Spleen (tissue), 11 donors: ENCODE measurements at regions not wholly inside any gene's neighbourhood (a gene's known extent, or its start where the extent isn't known, plus 50 kb on each side); places are given as distances from the start of the nearest gene placed in this dataset.

Experiments
- DNase-seq: peaks from one replicate; pipeline ENCODE4 v3.0.0-alpha.2; 2020
- H3K27ac ChIP-seq, 8 donors: fragments of 200-600 bp; sonication (generic) in 7 of 8; 1 replicate in 4 of 8; 2 replicates in 4 of 8; pipeline versions ENCODE4 v1.5.0 to v1.8.0; 2016 to 2021; ENCODE audit warnings: inconsistent platforms in 4 of 8, mild to moderate bottlenecking in 4 of 8, moderate library complexity in 1 of 8
- H3K27me3 ChIP-seq, 7 donors: fragments of 200-600 bp; sonication (generic) in 6 of 7; replicated peaks in 1 of 7; 1 replicate in 4 of 7; 2 replicates in 3 of 7; pipeline versions ENCODE4 v1.5.0 to v1.8.0; 2016 to 2021; ENCODE audit warnings: inconsistent platforms in 3 of 7, mild to moderate bottlenecking in 1 of 7
- H3K36me3 ChIP-seq, 6 donors: fragments of 200-600 bp; sonication (generic) in 5 of 6; 1 replicate in 4 of 6; 2 replicates in 2 of 6; pipeline versions ENCODE4 v1.5.0 to v1.8.0; 2016 to 2021; ENCODE audit warnings: inconsistent platforms in 2 of 6
- H3K4me1 ChIP-seq, 6 donors: fragments of 200-600 bp; sonication (generic) in 5 of 6; 1 replicate in 3 of 6; 2 replicates in 3 of 6; pipeline versions ENCODE4 v1.5.0 to v1.8.0; 2016 to 2021; ENCODE audit warnings: inconsistent platforms in 3 of 6
- H3K4me3 ChIP-seq, 8 donors: fragments of 200-600 bp; sonication (generic) in 7 of 8; 1 replicate in 4 of 8; 2 replicates in 4 of 8; pipeline versions ENCODE4 v1.5.0 to v1.8.0; 2016 to 2021; ENCODE audit warnings: inconsistent platforms in 4 of 8, mild to moderate bottlenecking in 4 of 8, moderate library complexity in 2 of 8
- H3K9me3 ChIP-seq, 8 donors: fragments of 200-600 bp; sonication (generic) in 7 of 8; 1 replicate in 4 of 8; 2 replicates in 4 of 8; pipeline versions ENCODE4 v1.5.0 to v1.8.0; 2016 to 2021; ENCODE audit warnings: inconsistent platforms in 4 of 8
- POLR2A ChIP-seq, 3 donors: fragments of 450-650 bp; IDR thresholded peaks; one replicate each; pipeline ENCODE4 v1.5.1; 2017; ENCODE audit warnings: antibody characterized with exemption in 3 of 3, mild to moderate bottlenecking in 1 of 3
- POLR2AphosphoS5 ChIP-seq, 3 donors: sonication (generic); formaldehyde crosslinking; IDR thresholded peaks; one replicate each; pipeline ENCODE4 v1.5.1; 2017; ENCODE audit warnings: antibody characterized with exemption in 3 of 3
- WGBS, 5 donors: extraction: QIAGEN DNeasy Blood & Tissue Kit in 3 of 5; methylation state at CpG; one replicate each; pipeline versions ENCODE4 v1.1.5 to v1.1.7; 2013 to 2018; 5-methylcytosine and 5-hydroxymethylcytosine counted together
- intact Hi-C: fragments of 100-400 bp; cut with DNase I; formaldehyde crosslinking; loops from one replicate; pipeline ENCODE4 v1.15.0; 2023; ENCODE audit warnings: low total_unique reads
- TF ChIP-seq, protein P1 (sequence below), 11 experiments: fragments of 200-600 bp in 7 of 11; fragments of 450-650 bp in 4 of 11; sonication (generic) in 4 of 11; IDR thresholded peaks in 8 of 11; conservative IDR thresholded peaks in 3 of 11; 1 replicate in 7 of 11; 2 replicates in 4 of 11; pipeline versions ENCODE4 v1.4.0 to v1.8.0; 2016 to 2021; ENCODE audit warnings: antibody characterized with exemption in 11 of 11, inconsistent platforms in 4 of 11, mild to moderate bottlenecking in 1 of 11
- donor health status: healthy with polysubstance abuse.
- donor health status: DM: no; HTN: no; CAD: no; lungs with moderate emphysema.
- donor health status: DM: no; HTN: no; CAD: no.
- donor health status: Bipolar disorder and iron deficiency.
- donor health status: healthy.
- donor health status: DM: no; HTN: no; CAD: no.
- donor health status: DM: yes; HTN: yes; CAD: no.

DNA sequence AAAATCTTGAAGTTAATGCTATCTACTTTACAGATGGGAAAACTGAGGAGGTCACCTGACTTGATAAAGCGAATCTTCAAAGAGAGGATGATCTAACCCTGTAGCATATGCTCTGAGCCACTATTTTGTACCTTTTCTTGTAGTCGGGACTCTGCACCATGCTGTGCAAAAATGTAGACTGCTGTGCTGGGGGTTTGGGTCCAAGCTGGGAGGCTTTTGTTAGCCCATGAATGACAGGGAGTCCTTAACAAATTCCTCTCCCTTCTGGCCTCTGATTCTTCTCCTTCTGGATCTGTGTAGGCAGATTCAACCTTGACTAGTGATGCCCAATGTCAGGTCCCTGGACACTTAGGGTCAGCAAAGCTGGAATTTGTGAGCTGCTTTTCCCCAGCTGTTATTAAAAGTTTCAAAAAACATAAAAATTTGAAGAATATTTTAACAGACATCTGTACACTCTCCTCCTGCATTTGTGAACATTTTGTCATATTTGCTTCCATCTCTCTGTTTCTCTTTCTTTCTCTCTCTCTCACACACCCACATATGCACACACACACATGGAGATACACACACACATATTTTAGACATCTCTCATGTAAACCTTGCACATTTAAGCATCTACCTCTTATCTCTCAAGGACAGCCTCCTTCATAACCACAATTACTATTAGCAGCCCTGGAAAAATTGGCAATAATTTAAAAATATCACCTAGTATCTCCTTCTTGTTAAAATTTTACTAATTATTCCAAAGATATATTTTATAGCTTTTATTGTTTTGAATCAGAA, 335.0 kb upstream of the TRIB2 start:
- H3K36me3 ChIP-seq: no peaks in the 10 kb centered on the region
- 80 to 97% (median 91%) methylated on average over 2 of the region's 2 CpGs for WGBS, 5 donors
- H3K27ac ChIP-seq: no peak overlapping the region
- no peak for DNase-seq
- TF ChIP-seq, protein P1, sequence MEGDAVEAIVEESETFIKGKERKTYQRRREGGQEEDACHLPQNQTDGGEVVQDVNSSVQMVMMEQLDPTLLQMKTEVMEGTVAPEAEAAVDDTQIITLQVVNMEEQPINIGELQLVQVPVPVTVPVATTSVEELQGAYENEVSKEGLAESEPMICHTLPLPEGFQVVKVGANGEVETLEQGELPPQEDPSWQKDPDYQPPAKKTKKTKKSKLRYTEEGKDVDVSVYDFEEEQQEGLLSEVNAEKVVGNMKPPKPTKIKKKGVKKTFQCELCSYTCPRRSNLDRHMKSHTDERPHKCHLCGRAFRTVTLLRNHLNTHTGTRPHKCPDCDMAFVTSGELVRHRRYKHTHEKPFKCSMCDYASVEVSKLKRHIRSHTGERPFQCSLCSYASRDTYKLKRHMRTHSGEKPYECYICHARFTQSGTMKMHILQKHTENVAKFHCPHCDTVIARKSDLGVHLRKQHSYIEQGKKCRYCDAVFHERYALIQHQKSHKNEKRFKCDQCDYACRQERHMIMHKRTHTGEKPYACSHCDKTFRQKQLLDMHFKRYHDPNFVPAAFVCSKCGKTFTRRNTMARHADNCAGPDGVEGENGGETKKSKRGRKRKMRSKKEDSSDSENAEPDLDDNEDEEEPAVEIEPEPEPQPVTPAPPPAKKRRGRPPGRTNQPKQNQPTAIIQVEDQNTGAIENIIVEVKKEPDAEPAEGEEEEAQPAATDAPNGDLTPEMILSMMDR (IDR thresholded peaks at IDR 0.05 in 8 of 11, conservative IDR thresholded peaks at IDR 0.05 in 3 of 11): no peak
- no peak for TF ChIP-seq POLR2A (IDR thresholded peaks at IDR 0.05)
- H3K9me3 ChIP-seq: peaks cover 0 to 3% (median 0%) of the 10 kb centered on the region in 8 donors
- no peaks in the 10 kb centered on the region for H3K27me3 ChIP-seq
- H3K4me1 ChIP-seq: no peaks in the 10 kb centered on the region
- intact Hi-C loops: no loop called here
- H3K4me3 ChIP-seq: no peak overlapping the region

DNA sequence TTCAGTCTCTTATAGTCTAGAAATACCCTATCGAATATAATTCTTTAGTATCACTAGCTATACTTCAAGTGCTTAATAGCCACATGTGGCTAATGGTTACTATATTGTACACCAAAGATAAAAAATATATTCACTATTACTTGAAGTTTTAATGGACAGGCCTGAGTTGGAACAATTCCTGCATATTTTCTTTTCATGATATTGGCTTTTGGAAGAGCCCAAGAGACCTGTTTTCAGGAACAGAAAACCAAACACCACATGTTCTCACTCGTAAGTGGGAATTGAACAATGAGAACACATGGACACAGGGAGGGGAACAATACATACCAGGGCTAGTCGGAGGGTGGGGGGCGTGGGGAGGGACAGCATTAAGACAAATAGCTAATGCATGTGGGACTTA, 334.4 kb upstream of the TRIB2 start:
- DNase-seq: no peak
- no peaks in the 10 kb centered on the region for H3K27me3 ChIP-seq
- no peak for TF ChIP-seq POLR2A (IDR thresholded peaks at IDR 0.05)
- TF ChIP-seq, protein P1 (IDR thresholded peaks at IDR 0.05 in 8 of 11, conservative IDR thresholded peaks at IDR 0.05 in 3 of 11): no peak
- TF ChIP-seq POLR2AphosphoS5 (IDR thresholded peaks at IDR 0.05): no peak
- 85 to 95% (median 92%) methylated on average over 4 of the region's 4 CpGs for WGBS, 5 donors
- H3K36me3 ChIP-seq: no peaks in the 10 kb centered on the region
- intact Hi-C loops: no loop called here
- H3K4me3 ChIP-seq: no peak overlapping the region
- H3K27ac ChIP-seq: no peak overlapping the region
- no peaks in the 10 kb centered on the region for H3K4me1 ChIP-seq
- peaks cover 0 to 5% (median 0%) of the 10 kb centered on the region in 8 donors for H3K9me3 ChIP-seq

DNA sequence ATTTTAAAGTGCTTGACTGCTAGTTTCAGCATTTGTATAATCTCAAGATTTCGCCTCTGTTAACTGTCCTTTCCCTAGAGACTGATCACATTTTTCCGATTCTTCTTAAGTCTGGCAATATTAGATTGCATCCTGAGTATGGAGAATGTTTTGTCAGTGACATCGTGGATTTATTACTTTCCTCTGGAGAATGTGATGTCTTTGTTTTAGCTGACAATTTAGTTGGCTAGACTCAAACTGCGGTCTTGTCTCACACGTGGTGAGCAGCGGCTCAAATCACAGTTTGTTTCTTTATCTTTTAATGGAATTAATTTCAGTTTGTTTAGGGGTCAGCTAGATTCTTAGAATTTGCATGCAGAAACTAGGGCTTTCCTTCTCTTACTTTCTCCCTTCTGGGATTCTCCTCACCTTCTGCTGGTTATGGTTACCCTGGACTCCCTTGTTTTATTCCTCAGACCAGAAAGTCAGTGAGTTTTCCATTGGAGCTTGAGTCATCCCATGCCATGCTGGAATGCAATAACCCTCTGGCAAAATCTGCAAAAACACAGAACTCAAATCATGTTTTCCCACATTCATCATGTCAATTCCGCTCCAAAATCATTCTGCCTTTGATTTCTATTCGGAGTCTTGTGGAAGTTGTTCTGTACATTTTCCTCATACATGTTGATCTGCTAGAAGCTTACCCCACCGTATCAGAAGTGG, 327.2 kb upstream of the TRIB2 start:
- WGBS, 5 donors: 78 to 86% (median 81%) methylated on average over 9 of the region's 9 CpGs
- Histone ChIP-seq H3K9me3 (peaks cover 0 to 5% (median 0%) of the 10 kb centered on the region in 8 donors), H3K36me3 (no peaks in the 10 kb centered on the region), H3K27me3 (no peaks in the 10 kb centered on the region), H3K4me1 (no peaks in the 10 kb centered on the region), H3K4me3 (no peak overlapping the region), H3K27ac (no peak overlapping the region)
- intact Hi-C loops: no loop called here
- TF ChIP-seq POLR2AphosphoS5 (IDR thresholded peaks at IDR 0.05) (no peak), POLR2A (IDR thresholded peaks at IDR 0.05) (no peak)
- TF ChIP-seq, protein P1 (IDR thresholded peaks at IDR 0.05 in 8 of 11, conservative IDR thresholded peaks at IDR 0.05 in 3 of 11): no peak
- no peak for DNase-seq

DNA sequence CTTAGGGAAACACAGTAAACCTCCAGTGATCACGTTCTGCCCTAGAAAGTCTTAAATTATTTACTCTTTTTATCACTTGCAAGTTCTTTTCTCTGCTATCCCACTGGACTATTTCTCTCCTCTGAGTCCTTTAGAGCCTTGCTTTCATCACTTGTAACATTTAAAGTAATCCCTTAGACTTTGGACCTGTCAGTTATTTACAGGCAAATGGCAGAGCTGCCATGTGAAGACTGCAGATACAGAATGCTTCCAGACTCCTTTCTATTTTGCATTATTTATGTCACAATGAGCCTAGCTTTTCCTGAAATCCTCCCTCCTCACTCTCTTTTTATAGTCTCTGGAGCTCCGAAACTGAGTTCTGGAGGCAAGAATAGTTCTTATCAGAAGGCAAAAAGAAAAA, 325.6 kb upstream of the TRIB2 start:
- Histone ChIP-seq H3K36me3 (no peaks in the 10 kb centered on the region), H3K27me3 (no peaks in the 10 kb centered on the region), H3K27ac (no peak overlapping the region), H3K4me3 (no peak overlapping the region), H3K9me3 (peaks cover 0 to 5% (median 0%) of the 10 kb centered on the region in 8 donors), H3K4me1 (no peaks in the 10 kb centered on the region)
- intact Hi-C loops: no loop called here
- WGBS, 5 donors: 86 to 96% (median 95%) methylated on average over 2 of the region's 2 CpGs
- TF ChIP-seq, protein P1 (IDR thresholded peaks at IDR 0.05 in 8 of 11, conservative IDR thresholded peaks at IDR 0.05 in 3 of 11): no peak
- TF ChIP-seq POLR2A (IDR thresholded peaks at IDR 0.05) (no peak), POLR2AphosphoS5 (IDR thresholded peaks at IDR 0.05) (no peak)
- no peak for DNase-seq
